HEK293T (cell line): ENCODE measurements at regions not wholly inside any gene's neighbourhood (a gene's known extent, or its start where the extent isn't known, plus 50 kb on each side); places are given as distances from the start of the nearest gene placed in this dataset.

ENCODE experiments used
- CTCF ChIA-PET: fragments of 350-600 bp; formaldehyde crosslinking; extraction: SDS; loops from one replicate; lab custom pipeline; 2021; ENCODE audit warnings: antibody characterized with exemption, inconsistent platforms; lab: Yijun Ruan, JAX
- POLR2A ChIA-PET: fragments of 350-600 bp; formaldehyde crosslinking; extraction: SDS; loops from one replicate; lab custom pipeline; 2020; ENCODE audit warnings: antibody characterized with exemption, inconsistent platforms; lab: Yijun Ruan, JAX
- DNase-seq: peaks from one replicate; pipeline ENCODE4 v3.0.0; 2012; ENCODE audit warnings: mixed read lengths; ENCODE audit errors: extremely low spot score
- ARNT ChIP-seq: fragments of 450-650 bp; IDR thresholded peaks from 2 replicates; pipeline ENCODE4 v1.6.1; 2017; ENCODE audit warnings: mild to moderate bottlenecking
- BHLHE40 ChIP-seq: fragments of 450-650 bp; IDR thresholded peaks from 2 replicates; pipeline ENCODE4 v1.6.1; 2016; ENCODE audit warnings: mild to moderate bottlenecking, moderate library complexity, borderline replicate concordance
- CTBP1 ChIP-seq: fragments of 450-650 bp; IDR thresholded peaks from 2 replicates; pipeline ENCODE4 v1.6.1; 2016; ENCODE audit warnings: borderline replicate concordance
- ELF4 ChIP-seq: fragments of 450-650 bp; IDR thresholded peaks from 2 replicates; pipeline ENCODE4 v1.6.1; 2017; ENCODE audit warnings: antibody characterized with exemption
- FOXA1 ChIP-seq: fragments of 450-650 bp; IDR thresholded peaks from 2 replicates; pipeline ENCODE4 v1.6.1; 2016; ENCODE audit warnings: mild to moderate bottlenecking
- FOXK2 ChIP-seq: fragments of 450-650 bp; IDR thresholded peaks from 2 replicates; pipeline ENCODE4 v1.6.1; 2016; ENCODE audit warnings: mild to moderate bottlenecking
- FOXM1 ChIP-seq: fragments of 450-650 bp; IDR thresholded peaks from 2 replicates; pipeline ENCODE4 v1.6.1; 2017; ENCODE audit warnings: mild to moderate bottlenecking, borderline replicate concordance
- HDGF ChIP-seq: fragments of 450-650 bp; IDR thresholded peaks from 2 replicates; pipeline ENCODE4 v1.6.1; 2017; ENCODE audit warnings: antibody characterized with exemption, borderline replicate concordance
- L3MBTL2 ChIP-seq: fragments of 450-650 bp; conservative IDR thresholded peaks from 2 replicates; pipeline ENCODE4 v1.6.1; 2016; ENCODE audit warnings: mild to moderate bottlenecking
- LEF1 ChIP-seq: fragments of 450-650 bp; IDR thresholded peaks from 2 replicates; pipeline ENCODE4 v1.6.1; 2017; ENCODE audit warnings: mild to moderate bottlenecking, borderline replicate concordance
- NFRKB ChIP-seq: fragments of 450-650 bp; IDR thresholded peaks from 2 replicates; pipeline ENCODE4 v1.6.1; 2016; ENCODE audit warnings: mild to moderate bottlenecking, moderate library complexity
- SP1 ChIP-seq: fragments of 450-650 bp; IDR thresholded peaks from 2 replicates; pipeline ENCODE4 v1.6.1; 2017
- SUZ12 ChIP-seq: fragments of 450-650 bp; IDR thresholded peaks from 2 replicates; pipeline ENCODE4 v1.6.1; 2016; ENCODE audit warnings: mild to moderate bottlenecking
- TARDBP ChIP-seq: fragments of 450-650 bp; IDR thresholded peaks from 2 replicates; pipeline ENCODE4 v1.6.1; 2016
- ZNF384 ChIP-seq: fragments of 450-650 bp; IDR thresholded peaks from 2 replicates; pipeline ENCODE4 v1.6.1; 2016
- TF ChIP-seq, protein P1 (sequence below): fragments of 450-650 bp; IDR thresholded peaks from 2 replicates; pipeline ENCODE4 v1.6.1; 2016

DNA sequence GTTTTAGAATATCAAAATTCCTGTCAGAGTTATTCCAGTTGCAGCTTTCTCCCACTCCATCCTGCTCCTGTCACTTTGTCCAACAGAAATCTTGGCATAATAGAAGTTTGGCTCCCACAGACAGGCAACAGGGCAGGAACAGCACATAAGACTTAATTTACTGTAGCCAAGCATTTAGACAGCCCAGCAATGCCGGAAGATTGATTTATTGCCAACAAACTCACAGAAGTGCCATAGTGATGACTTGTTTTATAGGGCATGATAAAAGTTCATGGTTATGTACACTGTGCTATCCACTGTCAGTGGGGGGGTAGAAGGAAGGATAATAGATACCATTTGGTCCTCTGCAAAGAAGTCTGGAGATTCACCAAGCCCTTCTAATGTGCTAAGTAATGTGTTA is 98.3 kb upstream of the CBLB start:
- ChIA-PET CTCF (no interaction called here), POLR2A (no interaction called here)
- DNase-seq, result no peak
- TF ChIP-seq, protein P1, sequence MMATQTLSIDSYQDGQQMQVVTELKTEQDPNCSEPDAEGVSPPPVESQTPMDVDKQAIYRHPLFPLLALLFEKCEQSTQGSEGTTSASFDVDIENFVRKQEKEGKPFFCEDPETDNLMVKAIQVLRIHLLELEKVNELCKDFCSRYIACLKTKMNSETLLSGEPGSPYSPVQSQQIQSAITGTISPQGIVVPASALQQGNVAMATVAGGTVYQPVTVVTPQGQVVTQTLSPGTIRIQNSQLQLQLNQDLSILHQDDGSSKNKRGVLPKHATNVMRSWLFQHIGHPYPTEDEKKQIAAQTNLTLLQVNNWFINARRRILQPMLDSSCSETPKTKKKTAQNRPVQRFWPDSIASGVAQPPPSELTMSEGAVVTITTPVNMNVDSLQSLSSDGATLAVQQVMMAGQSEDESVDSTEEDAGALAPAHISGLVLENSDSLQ, result peak; percentile 87
- no peak for TF ChIP-seq TARDBP

DNA sequence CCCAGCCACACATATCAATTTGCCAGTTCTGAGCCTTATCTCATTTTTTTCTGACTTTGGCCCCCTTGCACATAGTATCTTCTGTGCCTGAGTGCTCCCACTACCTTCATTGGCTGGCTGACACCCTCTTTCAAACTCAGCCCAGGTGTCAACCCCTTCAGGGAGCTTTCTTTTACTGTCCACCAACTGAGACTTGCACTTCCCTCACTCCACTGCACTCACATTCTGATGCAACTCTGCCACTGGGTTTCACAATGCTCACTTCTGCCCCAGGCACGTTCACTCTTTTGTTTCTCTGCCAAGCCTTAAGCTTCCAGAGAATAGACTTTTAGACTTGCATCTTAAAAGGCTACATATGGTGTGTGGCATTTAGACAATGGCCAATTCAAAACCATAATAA is 101.5 kb upstream of the CBLB start:
- TF ChIP-seq SUZ12 (no peak), SP1 (no peak), NFRKB (no peak), ELF4 (no peak), FOXK2 (no peak), L3MBTL2 (no peak), ZNF384 (no peak), FOXA1 (no peak), TARDBP (no peak), HDGF (no peak), ARNT (no peak), LEF1 (no peak), CTBP1 (no peak), FOXM1 (no peak), BHLHE40 (no peak)
- TF ChIP-seq, protein P1, result no peak
- POLR2A ChIA-PET, result no interaction called here
- CTCF ChIA-PET, result no interaction called here
- DNase-seq, result no peak

DNA sequence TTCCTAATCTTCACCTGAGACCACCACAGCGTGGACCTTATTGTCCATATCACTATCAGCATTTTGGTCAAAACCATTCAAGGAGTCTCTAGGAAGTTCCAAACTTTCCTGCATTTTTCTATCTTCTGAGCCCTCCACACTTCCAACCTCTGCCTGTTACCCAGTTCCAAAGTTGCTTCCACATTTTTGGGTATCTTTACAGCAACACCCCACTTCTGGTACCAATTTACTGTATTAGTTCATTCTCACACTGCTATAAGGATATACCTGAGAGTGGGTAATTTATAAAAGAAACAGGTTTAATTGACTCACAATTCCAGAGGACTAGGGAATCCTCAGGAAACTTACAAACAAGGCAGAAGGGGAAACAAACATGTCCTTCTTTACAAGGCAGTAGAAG is 103.3 kb upstream of the CBLB start:
- ChIA-PET POLR2A (no interaction called here), CTCF (no interaction called here)
- DNase-seq, result no peak
- TF ChIP-seq ELF4 (no peak), LEF1 (no peak), L3MBTL2 (no peak), FOXA1 (no peak), ARNT (no peak), TARDBP (no peak), FOXK2 (no peak), HDGF (no peak), CTBP1 (no peak), BHLHE40 (no peak), SP1 (no peak), NFRKB (no peak), SUZ12 (no peak), ZNF384 (no peak), FOXM1 (no peak)
- TF ChIP-seq, protein P1, result no peak

DNA sequence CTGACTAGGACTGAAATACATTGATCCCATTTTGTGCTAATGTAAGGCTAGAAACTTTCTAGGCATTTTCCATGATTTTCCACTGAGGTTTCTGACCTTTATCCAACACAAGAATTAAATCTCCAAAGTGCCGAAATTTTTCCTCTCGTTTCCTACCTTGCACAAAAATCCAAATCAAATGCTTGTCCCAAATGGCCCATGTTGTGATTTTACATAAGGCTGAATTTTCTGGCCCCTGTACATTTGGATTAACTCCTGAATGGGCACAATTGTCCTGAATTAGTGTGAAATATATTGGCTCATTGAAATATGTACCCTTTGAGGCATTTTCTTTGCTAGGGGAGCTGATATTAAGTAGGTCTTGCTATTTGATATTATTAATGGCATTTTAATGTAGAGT is 105.6 kb upstream of the CBLB start:
- TF ChIP-seq CTBP1, result no peak
- no peak for TF ChIP-seq ELF4
- no peak for TF ChIP-seq FOXA1
- TF ChIP-seq TARDBP, result no peak
- TF ChIP-seq, protein P1, result no peak
- no peak for TF ChIP-seq NFRKB
- no peak for TF ChIP-seq SUZ12
- POLR2A ChIA-PET, result no interaction called here
- no peak for DNase-seq
- CTCF ChIA-PET, result no interaction called here

DNA sequence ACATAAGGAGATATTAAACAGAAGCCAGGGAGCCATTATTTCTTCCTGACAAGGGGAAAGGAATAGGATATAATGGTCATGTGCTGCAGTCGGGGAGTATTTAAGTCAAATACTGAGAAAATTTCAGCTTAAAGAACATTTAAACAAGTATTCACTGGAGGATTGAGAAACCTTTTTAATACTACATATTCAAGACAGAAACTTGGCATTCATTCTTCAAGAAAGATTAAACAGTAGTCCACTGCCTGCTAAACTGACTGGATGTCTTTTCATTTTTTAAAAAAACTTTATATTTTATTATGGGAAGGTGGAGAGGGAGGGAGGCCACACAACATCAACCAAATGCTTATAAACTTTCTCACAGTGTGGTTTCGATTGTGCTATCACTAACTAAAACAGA is 107.4 kb upstream of the CBLB start:
- no peak for TF ChIP-seq SUZ12
- no peak for TF ChIP-seq FOXK2
- ChIA-PET CTCF (no interaction called here), POLR2A (no interaction called here)
- DNase-seq, result no peak

DNA sequence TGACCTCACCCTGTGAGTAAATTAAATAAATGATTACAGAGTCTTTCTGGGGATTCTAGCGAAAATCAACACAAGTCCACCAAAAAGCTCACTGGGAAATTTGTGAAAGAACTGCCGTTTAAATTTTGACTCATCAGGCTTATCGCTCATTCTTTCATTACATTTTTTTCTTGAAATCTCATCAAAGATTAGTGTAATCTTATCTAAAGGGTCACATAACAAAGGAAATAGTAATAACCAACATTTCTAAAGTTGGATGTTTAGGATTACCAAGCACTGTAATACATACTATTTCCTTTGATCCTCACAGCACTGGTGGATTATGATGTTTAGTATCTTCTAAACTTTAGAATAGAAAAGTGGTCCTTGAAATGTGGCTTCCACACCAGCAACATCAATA is 111.1 kb upstream of the CBLB start:
- no peak for DNase-seq
- POLR2A ChIA-PET, result no interaction called here
- CTCF ChIA-PET, result no interaction called here
- TF ChIP-seq SUZ12, result no peak
- TF ChIP-seq TARDBP, result no peak
- TF ChIP-seq LEF1, result no peak
- TF ChIP-seq NFRKB, result no peak

DNA sequence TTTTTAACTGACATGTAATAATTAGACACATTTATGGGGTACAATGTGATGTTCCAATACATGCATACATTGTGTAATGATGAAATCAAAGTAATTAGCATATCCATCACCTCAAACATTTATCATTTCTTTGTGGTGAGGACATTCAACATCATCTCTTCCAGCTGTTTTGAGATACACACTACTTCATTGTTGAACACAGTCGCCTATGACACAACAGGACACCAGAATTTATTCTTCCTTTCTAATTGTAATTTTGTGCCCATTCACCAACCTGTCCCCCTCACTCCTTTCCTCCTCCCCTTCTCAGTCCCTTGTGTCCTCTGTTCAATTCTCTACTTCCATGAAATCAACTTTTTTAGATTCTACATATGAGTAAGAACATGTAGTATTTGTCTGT is 113.4 kb upstream of the CBLB start:
- POLR2A ChIA-PET, result no interaction called here
- no peak for DNase-seq
- TF ChIP-seq ELF4 (no peak), FOXA1 (no peak), SUZ12 (no peak), L3MBTL2 (no peak), FOXK2 (no peak), TARDBP (no peak), ZNF384 (no peak), LEF1 (no peak), SP1 (no peak), CTBP1 (no peak), NFRKB (no peak), HDGF (no peak), ARNT (no peak), FOXM1 (no peak)
- TF ChIP-seq, protein P1, result no peak

More for the DNA sequence above, 113.4 kb upstream of the CBLB start:
- CTCF ChIA-PET, result no interaction called here
